ENCODE measurements at regions not wholly inside any gene's neighbourhood (a gene's known extent, or its start where the extent isn't known, plus 50 kb on each side); places are given as distances from the start of the nearest gene placed in this dataset.

GRCh38 chr3:83454353-83454752, 1504.4 kb upstream of the CADM2 start:
- TF ChIP-seq CTCF (IDR thresholded peaks at IDR 0.05): no peak
- no peak for TF ChIP-seq POLR2A (IDR thresholded peaks at IDR 0.05)
